NAMALWA (cell line): ENCODE measurements at regions not wholly inside any gene's neighbourhood (a gene's known extent, or its start where the extent isn't known, plus 50 kb on each side); places are given as distances from the start of the nearest gene placed in this dataset.

Experiments
- DNase-seq: peaks from one replicate; pipeline ENCODE4 v3.0.0-alpha.2; 2015; ENCODE audit warnings: low spot score

DNA sequence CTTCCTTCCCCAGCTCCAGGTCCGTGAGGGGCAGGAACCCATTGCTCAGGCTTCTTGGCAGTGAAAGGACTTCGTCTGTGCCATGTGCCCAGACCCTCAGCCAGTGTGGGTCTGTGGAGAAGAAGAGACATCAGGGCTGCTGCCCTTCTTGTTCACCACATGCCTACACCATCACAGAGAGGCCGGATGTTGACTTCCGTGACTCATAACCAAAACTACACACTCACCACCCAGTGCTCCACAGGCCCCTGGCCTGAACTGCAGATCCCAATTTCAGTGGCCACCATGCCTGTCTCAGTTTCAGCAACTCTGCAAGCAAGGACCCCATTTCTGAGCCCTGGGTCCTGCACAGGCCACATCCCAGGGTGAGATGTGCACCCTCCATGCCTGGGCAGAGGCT lies 332.6 kb upstream of the SALL3 start:
- DNase-seq: no peak

DNA sequence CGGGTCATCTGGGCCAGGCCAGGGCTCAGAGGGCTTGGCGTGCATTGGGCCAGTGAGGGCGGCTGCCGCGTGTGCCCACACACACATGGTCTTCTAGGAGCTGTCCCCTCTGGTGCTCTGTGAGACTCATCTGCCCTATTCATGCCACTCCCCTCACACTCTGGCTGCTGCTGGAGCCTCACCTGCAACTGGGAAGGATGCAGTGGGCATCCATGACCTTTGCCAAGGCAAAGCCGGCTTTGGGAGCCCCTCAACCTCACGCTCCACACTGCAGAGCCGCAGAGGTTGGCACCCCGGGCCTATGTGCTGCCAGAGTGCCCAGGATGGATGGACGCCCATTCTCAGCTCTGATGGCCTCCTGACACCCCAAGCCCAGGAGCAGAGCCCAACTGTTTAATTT lies 330.2 kb upstream of the SALL3 start:
- no peak for DNase-seq

- no peak for DNase-seq
Measured at GRCh38 chr18:78650926-78651325, 328.7 kb upstream of the SALL3 start.

DNA sequence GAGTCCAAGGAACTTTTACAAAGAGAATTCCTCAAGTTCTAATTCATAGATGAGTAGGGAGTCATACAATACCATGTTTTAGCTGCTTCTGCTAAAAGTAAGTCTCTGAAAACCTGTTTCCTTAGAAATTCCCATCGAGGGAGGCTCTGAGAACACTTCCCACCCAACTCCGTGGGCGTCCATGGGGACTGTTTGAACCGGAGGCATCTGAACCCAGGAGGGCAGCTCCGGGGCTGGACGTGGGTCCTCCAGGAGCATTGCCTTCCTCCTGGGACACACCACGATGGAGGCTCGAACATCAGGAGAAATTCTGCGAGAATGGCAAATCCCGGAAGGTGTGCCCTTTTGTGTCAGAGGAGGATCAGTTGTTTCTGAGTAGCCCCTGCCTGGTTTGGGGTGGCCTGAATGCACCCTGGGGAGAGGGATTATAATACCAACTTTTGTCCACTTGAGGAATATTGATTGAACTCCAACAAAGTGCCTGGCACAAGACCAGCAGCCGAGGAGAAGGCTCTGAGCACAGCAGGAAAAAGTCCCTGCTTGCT lies 327.5 kb upstream of the SALL3 start:
- DNase-seq: peak; percentile 15

- DNase-seq: no peak
Measured at GRCh38 chr18:78655921-78656320, 323.7 kb upstream of the SALL3 start.

- DNase-seq: no peak
Measured at GRCh38 chr18:78656346-78656925, 323.2 kb upstream of the SALL3 start.

DNA sequence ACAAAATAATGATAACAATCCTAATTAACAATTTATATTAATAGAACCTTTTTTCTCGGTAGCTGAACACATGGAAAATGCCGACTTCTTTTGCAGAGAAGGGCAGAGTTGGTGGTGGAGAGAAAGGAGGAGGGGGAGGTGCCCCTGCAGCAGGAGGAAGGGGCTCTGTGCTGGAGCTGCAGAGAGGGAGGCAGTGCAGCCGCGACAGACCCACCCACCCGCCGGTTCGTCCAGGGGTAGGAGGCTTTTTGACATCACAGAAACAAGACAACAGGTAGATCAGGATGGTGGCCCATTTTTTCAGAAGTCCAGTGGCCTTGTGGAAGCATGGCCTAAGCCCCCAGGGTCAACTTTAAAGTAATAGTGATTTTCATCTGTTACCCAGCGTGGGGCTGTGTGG lies 321.1 kb upstream of the SALL3 start:
- no peak for DNase-seq

- no peak for DNase-seq
Measured at GRCh38 chr18:78659057-78659456, 320.6 kb upstream of the SALL3 start.

DNA sequence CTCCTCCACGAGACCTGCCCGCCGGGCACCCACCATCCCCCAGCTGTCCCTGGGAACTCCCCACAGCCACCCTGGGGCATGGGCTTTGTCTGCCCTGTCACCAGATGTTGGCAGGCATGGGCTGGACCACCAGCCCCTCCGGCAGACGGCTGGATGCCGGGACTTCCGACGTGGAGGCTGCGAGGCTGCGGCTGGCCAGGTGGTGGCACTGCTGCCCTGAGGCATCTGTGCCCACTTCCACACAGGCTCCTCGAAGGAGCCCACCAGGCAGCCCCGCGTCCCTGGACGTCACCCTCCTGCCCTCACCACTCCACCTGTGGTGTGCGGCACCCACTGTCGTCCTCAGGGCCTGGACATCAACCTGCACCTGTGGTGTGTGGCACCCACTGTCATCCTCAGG lies 319.9 kb upstream of the SALL3 start:
- DNase-seq: no peak

DNA sequence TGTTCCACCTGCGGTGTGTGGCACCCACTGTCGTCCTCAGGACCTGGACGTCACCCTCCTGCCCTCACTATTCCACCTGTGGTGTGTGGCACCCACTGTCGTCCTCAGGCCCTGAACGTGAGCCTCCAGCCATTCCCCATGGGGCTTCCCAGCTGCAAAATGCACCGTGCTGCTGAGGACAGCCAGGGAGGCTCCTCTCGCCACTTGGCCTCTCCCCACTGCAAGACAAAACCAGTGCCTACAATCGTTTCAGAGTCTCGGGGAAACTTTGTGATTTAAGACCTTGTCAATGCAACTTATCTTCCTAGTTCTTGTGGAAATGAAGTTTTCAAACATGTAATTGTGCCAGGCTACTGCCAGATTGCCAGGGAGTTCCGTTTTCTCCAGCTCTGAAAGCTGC lies 319.3 kb upstream of the SALL3 start:
- DNase-seq: no peak

GRCh38 chr18:78661316-78661715 lies 318.3 kb upstream of the SALL3 start:
- no peak for DNase-seq

GRCh38 chr18:78662879-78663278 lies 316.7 kb upstream of the SALL3 start:
- DNase-seq: no peak

DNA sequence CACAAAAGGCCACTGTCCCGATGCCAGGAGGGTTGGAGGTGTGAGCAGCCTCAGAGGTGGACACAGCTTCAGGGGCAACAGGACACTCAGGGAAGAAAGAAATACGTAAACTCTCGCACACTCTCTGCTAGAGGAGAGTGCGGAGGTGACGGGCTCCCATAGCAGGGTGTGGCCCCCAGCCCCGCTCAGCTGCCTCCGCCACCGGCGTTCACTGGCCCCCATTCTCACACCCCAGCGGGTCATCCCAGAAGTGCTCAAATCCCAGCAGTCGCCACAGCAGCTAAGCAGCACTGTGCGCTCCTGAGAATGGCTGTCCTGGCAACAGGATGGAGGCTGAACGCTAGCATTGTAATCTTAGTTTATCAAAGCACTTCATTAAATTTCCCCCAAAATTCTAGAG lies 315.6 kb upstream of the SALL3 start:
- DNase-seq: no peak

DNA sequence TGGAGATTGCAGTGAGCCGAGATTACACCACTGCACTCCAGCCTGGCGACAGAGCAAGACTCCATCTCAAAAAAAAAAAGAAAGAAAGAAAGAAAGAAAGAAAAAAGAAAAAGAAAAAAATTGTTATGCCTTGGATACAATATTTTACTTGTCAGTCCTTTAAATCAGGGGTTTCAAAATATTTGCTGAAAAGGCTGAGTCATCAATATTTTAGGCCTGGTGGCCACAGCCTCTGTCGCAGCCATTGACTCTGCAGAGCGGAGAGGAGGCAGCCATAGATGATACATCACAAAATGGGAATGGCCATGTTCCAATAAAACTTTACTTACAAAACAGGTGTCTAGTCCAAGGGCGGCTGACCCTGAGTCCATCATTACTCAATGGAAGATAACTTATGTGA lies 314.8 kb upstream of the SALL3 start:
- DNase-seq: no peak

DNA sequence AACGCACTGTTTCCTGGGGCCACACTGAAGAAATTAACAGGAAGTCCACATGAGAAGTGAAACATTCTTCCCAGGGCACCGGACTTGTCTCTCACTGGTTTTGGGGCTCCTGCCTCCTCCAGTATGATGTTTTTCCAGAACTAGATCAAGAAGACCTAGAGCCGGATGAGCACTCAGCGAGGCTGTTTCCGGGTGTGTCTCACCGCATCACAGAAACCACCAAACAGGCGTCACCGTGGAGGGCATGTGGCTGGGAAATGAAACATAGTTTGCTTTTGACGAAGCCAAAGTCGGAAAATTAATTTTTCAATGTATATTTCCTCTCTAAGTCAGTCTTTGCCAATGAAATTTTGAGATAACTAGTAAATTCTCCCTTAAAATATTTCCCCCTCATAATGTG lies 314.0 kb upstream of the SALL3 start:
- no peak for DNase-seq

- no peak for DNase-seq
Measured at GRCh38 chr18:78666666-78667335, 312.8 kb upstream of the SALL3 start.

DNA sequence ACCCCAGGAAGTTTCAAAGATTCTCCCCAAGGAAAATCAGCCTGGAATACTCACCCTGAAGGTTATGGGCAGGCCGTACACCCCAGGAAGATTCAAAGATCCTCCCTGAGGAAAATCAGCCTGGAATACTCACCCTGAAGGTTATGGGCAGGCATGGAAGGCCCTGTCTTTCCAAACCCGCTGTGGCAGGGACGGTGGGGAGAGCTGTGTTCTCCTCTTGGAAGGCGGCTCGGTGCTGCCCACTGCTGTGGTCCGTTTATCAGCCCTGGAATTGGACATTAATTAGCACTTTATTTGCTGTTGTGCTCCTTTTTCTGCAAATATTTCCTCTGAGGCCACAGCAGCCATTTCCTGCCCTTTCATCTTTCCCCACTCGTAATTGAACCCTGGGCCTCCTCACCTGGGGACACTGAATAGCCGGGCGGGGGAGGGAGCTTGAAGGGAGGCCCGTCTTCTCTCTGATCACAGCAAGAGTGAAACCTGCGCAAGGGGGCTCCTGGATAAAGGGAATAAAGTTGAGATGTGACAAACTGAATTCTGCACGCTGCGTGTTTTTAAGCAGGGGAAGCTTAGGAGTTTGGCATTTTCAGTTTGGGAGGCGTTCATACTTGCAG lies 308.7 kb upstream of the SALL3 start:
- no peak for DNase-seq

DNA sequence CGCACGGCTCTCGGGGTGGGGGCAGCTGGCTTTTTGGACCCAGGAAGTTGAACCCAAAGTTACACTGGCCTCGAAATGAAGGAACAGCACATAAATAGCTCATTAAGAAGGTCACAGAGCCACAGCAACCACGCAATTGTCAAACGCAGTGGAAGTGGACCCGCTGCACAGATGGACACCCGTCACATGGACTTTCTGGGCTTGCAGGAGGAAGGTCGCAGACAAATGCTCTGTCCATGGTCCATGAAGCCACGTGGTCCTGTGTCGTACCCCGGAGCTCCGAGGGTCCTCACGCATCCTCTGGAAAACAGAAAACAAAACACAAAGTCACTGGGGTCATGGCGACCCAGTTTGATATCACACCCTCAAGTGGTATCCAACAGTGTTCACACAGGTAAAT lies 308.1 kb upstream of the SALL3 start:
- DNase-seq: no peak

DNA sequence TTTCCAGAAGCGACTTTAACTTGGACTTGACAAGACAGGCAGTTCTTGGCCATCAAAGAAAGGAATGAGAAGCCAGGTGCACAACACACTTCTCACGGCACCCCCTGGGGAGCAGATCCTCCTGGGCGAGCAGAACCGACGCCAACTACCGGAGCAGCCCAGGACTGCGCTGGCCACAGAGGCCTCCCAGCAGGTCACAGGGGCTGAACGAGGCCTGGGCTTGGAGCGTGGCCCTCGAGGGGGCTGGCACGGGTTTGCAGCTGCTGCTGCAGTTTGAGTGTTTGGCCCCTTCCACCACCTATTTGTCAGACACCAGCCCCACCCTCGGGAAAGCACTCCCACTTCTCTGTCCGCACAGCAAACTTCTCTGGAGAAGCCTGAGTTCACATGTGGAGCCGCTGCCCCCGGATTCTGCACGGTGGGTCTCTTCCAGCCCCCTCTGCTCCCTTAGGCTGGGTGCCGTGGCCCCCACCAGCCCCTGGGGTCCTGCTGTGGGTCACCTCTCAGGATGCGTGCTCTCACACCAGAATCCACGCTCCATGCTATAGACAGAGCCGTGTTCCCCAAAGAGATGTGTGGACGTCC lies 306.7 kb upstream of the SALL3 start:
- DNase-seq: no peak

DNA sequence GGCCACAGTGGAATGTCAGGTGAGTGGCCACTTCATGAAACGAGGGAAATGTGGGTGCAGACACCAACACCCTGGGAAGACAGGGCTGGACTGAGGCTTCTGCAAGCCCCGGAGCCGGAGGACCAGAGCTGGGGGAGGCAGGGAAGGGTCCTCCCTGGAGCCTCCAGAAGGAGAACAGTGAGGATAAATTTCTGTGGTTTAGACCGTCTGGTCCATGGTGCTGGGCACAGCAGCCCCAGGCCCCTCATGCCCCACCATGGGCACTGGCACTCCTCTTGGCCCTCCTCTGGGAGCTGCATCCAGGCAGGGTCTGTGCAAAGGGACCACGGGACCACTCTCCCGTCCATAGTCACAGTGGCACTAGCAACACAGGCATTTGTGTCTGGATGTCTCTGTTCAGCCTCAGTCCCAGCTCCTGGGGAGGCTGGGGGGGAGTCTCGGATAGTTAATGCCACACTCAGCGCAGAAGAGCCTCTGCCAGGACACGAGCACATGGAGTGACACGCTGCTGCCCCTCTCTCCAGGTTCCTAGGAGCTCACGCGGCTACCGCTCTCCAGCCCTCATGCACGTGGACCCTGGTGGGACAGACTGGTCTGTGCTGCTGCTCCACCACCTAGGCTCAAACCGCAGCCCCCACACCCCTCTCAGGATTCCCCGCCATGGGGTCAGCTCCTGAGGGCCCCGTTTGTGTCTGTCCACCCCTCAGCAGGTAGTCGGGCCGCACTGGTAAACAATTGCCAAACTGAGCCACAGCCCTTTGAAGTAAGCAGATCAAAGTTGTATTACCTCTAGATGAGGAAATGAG lies 305.9 kb upstream of the SALL3 start:
- no peak for DNase-seq

DNA sequence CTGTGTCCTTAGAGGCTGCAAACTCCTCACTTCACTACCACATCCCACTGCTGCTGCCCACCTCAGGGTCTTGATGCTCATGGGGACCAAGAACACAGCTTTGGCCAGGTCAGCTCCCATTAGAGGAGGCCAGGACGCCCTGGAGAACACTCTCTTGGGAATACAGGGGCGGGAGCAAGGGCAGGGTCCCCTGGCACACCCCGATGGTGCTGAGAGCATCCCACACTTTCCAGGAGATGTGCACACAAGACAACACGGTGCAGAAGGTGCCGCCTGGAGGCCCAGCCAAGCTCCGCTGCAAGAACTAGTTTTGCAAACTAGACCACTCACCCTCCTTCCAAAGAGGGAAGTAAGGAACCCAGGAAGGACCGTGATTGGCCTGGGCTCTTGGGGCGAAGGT lies 304.4 kb upstream of the SALL3 start:
- no peak for DNase-seq
